Panc1 (cell line): ENCODE measurements at regions not wholly inside any gene's neighbourhood (a gene's known extent, or its start where the extent isn't known, plus 50 kb on each side); places are given as distances from the start of the nearest gene placed in this dataset.

Experiments used
- ATAC-seq: fragments of 200-7000 bp; cut with Tn5 transposase; 2 replicates; pipeline ENCODE4 v1.9.1; 2020; ENCODE audit warnings: mild to moderate bottlenecking, moderate library complexity
- BruUV-seq: library from RNA; stranded (reverse); fragments of 400-500 nt; replicated peaks from 2 replicates; lab custom pipeline; 2021; lab: Mats Ljungman, UMichigan
- CTCF ChIA-PET: fragments of 300-600 bp; sonication (Branson Sonifier 250); formaldehyde crosslinking; loops from one replicate; lab custom pipeline; 2022; ENCODE audit warnings: antibody characterized with exemption; lab: Charles Lee
- POLR2A ChIA-PET: fragments of 300-600 bp; sonication (Branson Sonifier 250); formaldehyde crosslinking; loops from one replicate; lab custom pipeline; 2022; ENCODE audit warnings: antibody characterized with exemption; lab: Charles Lee
- DNase-seq: peaks from one replicate; pipeline ENCODE4 v3.0.0-alpha.2; 2010; ENCODE audit warnings: low read depth, low spot score
- H3K27ac ChIP-seq: 2 replicates; pipeline ENCODE4 v1.5.1; 2011; ENCODE audit warnings: mild to moderate bottlenecking, low read length, inconsistent platforms
- H3K27me3 ChIP-seq: fragments of 200-500 bp; sonication (Bioruptor generic); 2 replicates; pipeline ENCODE4 v1.6.0; 2014; ENCODE audit warnings: low read length, inconsistent platforms; ENCODE audit not compliant: control insufficient read depth, insufficient read depth
- H3K36me3 ChIP-seq: fragments of 200-500 bp; sonication (Bioruptor generic); 2 replicates; pipeline ENCODE4 v1.5.1; 2014; ENCODE audit warnings: inconsistent platforms, mild to moderate bottlenecking, low read length, moderate library complexity; ENCODE audit not compliant: control insufficient read depth, insufficient read depth
- H3K4me1 ChIP-seq: 2 replicates; pipeline ENCODE4 v1.5.1; 2011; ENCODE audit warnings: inconsistent platforms, mild to moderate bottlenecking, low read length, moderate library complexity; ENCODE audit not compliant: control insufficient read depth, insufficient read depth
- H3K4me3 ChIP-seq, 2 experiments: 2 replicates each; pipeline ENCODE4 v1.5.1; 2011 to 2012; ENCODE audit warnings: low read depth in 2 of 2, low read length in 2 of 2, mild to moderate bottlenecking in 2 of 2, inconsistent platforms in 1 of 2, moderate library complexity in 1 of 2
- H3K9me3 ChIP-seq: fragments of 200-500 bp; sonication (Bioruptor generic); 2 replicates; pipeline ENCODE4 v1.5.1; 2014; ENCODE audit warnings: low read depth, mild to moderate bottlenecking, inconsistent platforms, low read length, moderate library complexity; ENCODE audit not compliant: control insufficient read depth, insufficient read depth
- CTCF ChIP-seq: fragments of 450-650 bp; IDR thresholded peaks from 2 replicates; pipeline ENCODE4 v1.5.1; 2017; ENCODE audit warnings: mild to moderate bottlenecking
- POLR2AphosphoS5 ChIP-seq: IDR thresholded peaks from 2 replicates; pipeline ENCODE4 v1.6.1; 2012; ENCODE audit warnings: mild to moderate bottlenecking, low read depth, low read length, moderate library complexity
- SIN3A ChIP-seq: IDR thresholded peaks from 2 replicates; pipeline ENCODE4 v1.6.1; 2012; ENCODE audit warnings: low read depth, mild to moderate bottlenecking, low read length, moderate library complexity, borderline replicate concordance; ENCODE audit not compliant: insufficient read depth
- TCF7L2 ChIP-seq: IDR thresholded peaks from 2 replicates; pipeline ENCODE4 v1.6.1; 2011; ENCODE audit warnings: mild to moderate bottlenecking, low read depth, low read length, inconsistent platforms
- in situ Hi-C: cut with HindIII; loops from 2 replicates; pipeline ENCODE4 v1.10.0; 2016; ENCODE audit warnings: low sequenced_read_pairs, low pct_unique_long_range_greater_than_20kb
- intact Hi-C: fragments of 100-400 bp; cut with micrococcal nuclease; formaldehyde crosslinking; loops from one replicate; pipeline ENCODE4 v1.10.0; 2022; ENCODE audit not compliant: unreplicated experiment
- TF ChIP-seq, protein P1 (sequence below), 2 experiments: IDR thresholded peaks; 2 replicates each; pipeline ENCODE4 v1.6.1; 2011 to 2012; ENCODE audit warnings: low read depth in 2 of 2, control low read depth in 1 of 2, low read length in 1 of 2, mild to moderate bottlenecking in 1 of 2, moderate library complexity in 1 of 2; ENCODE audit not compliant: insufficient read depth in 1 of 2

- Histone ChIP-seq H3K27ac (no peak overlapping the region), H3K4me3 (no peak overlapping the region), H3K9me3 (no peaks in the 10 kb centered on the region), H3K4me1 (no peaks in the 10 kb centered on the region), H3K27me3 (no peaks in the 10 kb centered on the region), H3K36me3 (no peaks in the 10 kb centered on the region)
- in situ Hi-C loops (no loop called here), intact Hi-C loops (no loop called here)
- CTCF ChIA-PET, result no interaction called here
- TF ChIP-seq CTCF (no peak), SIN3A (no peak), POLR2AphosphoS5 (no peak), TCF7L2 (no peak)
- TF ChIP-seq, protein P1, sequence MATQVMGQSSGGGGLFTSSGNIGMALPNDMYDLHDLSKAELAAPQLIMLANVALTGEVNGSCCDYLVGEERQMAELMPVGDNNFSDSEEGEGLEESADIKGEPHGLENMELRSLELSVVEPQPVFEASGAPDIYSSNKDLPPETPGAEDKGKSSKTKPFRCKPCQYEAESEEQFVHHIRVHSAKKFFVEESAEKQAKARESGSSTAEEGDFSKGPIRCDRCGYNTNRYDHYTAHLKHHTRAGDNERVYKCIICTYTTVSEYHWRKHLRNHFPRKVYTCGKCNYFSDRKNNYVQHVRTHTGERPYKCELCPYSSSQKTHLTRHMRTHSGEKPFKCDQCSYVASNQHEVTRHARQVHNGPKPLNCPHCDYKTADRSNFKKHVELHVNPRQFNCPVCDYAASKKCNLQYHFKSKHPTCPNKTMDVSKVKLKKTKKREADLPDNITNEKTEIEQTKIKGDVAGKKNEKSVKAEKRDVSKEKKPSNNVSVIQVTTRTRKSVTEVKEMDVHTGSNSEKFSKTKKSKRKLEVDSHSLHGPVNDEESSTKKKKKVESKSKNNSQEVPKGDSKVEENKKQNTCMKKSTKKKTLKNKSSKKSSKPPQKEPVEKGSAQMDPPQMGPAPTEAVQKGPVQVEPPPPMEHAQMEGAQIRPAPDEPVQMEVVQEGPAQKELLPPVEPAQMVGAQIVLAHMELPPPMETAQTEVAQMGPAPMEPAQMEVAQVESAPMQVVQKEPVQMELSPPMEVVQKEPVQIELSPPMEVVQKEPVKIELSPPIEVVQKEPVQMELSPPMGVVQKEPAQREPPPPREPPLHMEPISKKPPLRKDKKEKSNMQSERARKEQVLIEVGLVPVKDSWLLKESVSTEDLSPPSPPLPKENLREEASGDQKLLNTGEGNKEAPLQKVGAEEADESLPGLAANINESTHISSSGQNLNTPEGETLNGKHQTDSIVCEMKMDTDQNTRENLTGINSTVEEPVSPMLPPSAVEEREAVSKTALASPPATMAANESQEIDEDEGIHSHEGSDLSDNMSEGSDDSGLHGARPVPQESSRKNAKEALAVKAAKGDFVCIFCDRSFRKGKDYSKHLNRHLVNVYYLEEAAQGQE (IDR thresholded peaks at IDR 0.05; ENCODE audit: insufficient read depth in 1 of 2, low read depth in 2 of 2, low read length in 1 of 2), result no peak
- ATAC-seq (no peak), DNase-seq (no peak)
- no TSS peak for BruUV-seq
- POLR2A ChIA-PET, result no interaction called here
These were observed 202.8 kb upstream of the HS6ST1 start for GRCh38 chr2:128521482-128521881.

DNA sequence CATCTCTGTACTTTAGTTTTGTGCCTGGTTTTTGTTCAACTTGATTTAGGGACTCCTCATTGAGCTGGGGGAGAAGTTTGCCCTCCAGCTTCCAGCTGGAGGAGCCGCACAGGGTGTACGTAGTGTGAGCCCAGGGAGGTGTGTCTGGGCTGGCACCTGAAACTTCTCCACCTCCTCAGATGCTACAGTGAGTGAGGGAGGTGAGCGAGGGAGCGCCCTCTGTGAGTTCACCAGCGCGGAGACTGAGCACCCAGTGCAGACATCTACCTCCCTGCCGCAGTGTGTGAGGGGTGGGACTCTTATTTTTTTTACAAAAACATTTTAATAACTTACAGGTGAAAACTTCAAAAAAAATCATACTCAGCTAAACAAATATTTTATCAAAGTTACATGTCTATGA, 204.2 kb upstream of the HS6ST1 start:
- no peaks in the 10 kb centered on the region for H3K4me1 ChIP-seq
- H3K36me3 ChIP-seq, result no peaks in the 10 kb centered on the region
- intact Hi-C loops, result no loop called here
- POLR2A ChIA-PET, result no interaction called here
- TF ChIP-seq, protein P1 (IDR thresholded peaks at IDR 0.05; ENCODE audit: insufficient read depth in 1 of 2, low read depth in 2 of 2, low read length in 1 of 2), result no peak
- TF ChIP-seq POLR2AphosphoS5 (no peak), CTCF (no peak), SIN3A (no peak), TCF7L2 (no peak)
- H3K27ac ChIP-seq, result no peak overlapping the region
- ATAC-seq (no peak), DNase-seq (no peak)
- no peaks in the 10 kb centered on the region for H3K27me3 ChIP-seq
- H3K4me3 ChIP-seq, result no peak overlapping the region
- CTCF ChIA-PET, result no interaction called here
- BruUV-seq, result no TSS peak
- in situ Hi-C loops, result no loop called here
- H3K9me3 ChIP-seq, result no peaks in the 10 kb centered on the region
